Astrocyte (in vitro differentiated cells and primary cell): ENCODE measurements at regions not wholly inside any gene's neighbourhood (a gene's known extent, or its start where the extent isn't known, plus 50 kb on each side); places are given as distances from the start of the nearest gene placed in this dataset.

Experiments
- CTCF ChIP-seq: IDR thresholded peaks from 2 replicates; pipeline ENCODE4 v1.5.1; 2011; ENCODE audit warnings: low read depth, mild to moderate bottlenecking, inconsistent platforms, low read length, moderate library complexity; ENCODE audit not compliant: insufficient read depth
- EZH2 ChIP-seq: IDR thresholded peaks from 2 replicates; pipeline ENCODE4 v1.6.1; 2012; ENCODE audit warnings: mild to moderate bottlenecking, low read length, inconsistent platforms; ENCODE audit not compliant: insufficient read depth

- no peak for TF ChIP-seq CTCF
- TF ChIP-seq EZH2: no peak
These were observed 927.6 kb downstream of the PCDH7 start for GRCh38 chr4:31647786-31648185.
